H1 (cell line): ENCODE measurements at regions not wholly inside any gene's neighbourhood (a gene's known extent, or its start where the extent isn't known, plus 50 kb on each side); places are given as distances from the start of the nearest gene placed in this dataset.

Experiments used
- CTCF ChIA-PET: fragments of 300-600 bp; sonication (Branson Sonifier 250); formaldehyde crosslinking; loops from one replicate; lab custom pipeline; 2021; ENCODE audit not compliant: partially characterized antibody; lab: Charles Lee
- POLR2A ChIA-PET: fragments of 300-600 bp; sonication (Branson Sonifier 250); formaldehyde crosslinking; loops from one replicate; lab custom pipeline; 2021; ENCODE audit warnings: inconsistent platforms; ENCODE audit not compliant: partially characterized antibody; lab: Charles Lee
- DNase-seq, 2 experiments: peaks; one replicate each; pipeline versions ENCODE4 v3.0.0 to v3.0.0-alpha.2; 2010 to 2022; ENCODE audit warnings: low spot score in 2 of 2, low read depth in 1 of 2, mixed read lengths in 1 of 2
- FAIRE-seq: peaks from 2 replicates; lab custom pipeline; 2011; peaks lifted over from hg19 to GRCh38; lab: Jason Lieb, UNC
- H2AFZ ChIP-seq: 2 replicates; pipeline ENCODE4 v1.8.1; 2012; ENCODE audit warnings: low read length, inconsistent platforms
- H2AK5ac ChIP-seq: 2 replicates; pipeline ENCODE4 v1.6.1; 2013; ENCODE audit warnings: low read depth, low read length
- H2BK120ac ChIP-seq: replicated peaks from 2 replicates; pipeline ENCODE3; 2013; ENCODE audit warnings: low read depth, low read length, inconsistent platforms
- H2BK12ac ChIP-seq: 2 replicates; pipeline ENCODE4 v1.6.1; 2013; ENCODE audit warnings: low read depth, low read length
- H2BK15ac ChIP-seq: 2 replicates; pipeline ENCODE4 v1.6.1; 2013; ENCODE audit warnings: low read length
- H2BK20ac ChIP-seq: 2 replicates; pipeline ENCODE4 v1.6.1; 2013; ENCODE audit warnings: low read length
- H2BK5ac ChIP-seq: 2 replicates; pipeline ENCODE4 v1.6.1; 2013; ENCODE audit warnings: low read depth, low read length
- H3K14ac ChIP-seq: 2 replicates; pipeline ENCODE4 v1.6.1; 2013; ENCODE audit warnings: inconsistent platforms; ENCODE audit not compliant: insufficient read length
- H3K18ac ChIP-seq: 2 replicates; pipeline ENCODE4 v1.6.1; 2013; ENCODE audit warnings: low read length; ENCODE audit errors: extremely low read depth
- H3K23ac ChIP-seq: 2 replicates; pipeline ENCODE4 v1.6.1; 2013; ENCODE audit warnings: inconsistent platforms; ENCODE audit not compliant: insufficient read length
- H3K23me2 ChIP-seq: 2 replicates; pipeline ENCODE4 v1.6.1; 2013; ENCODE audit warnings: low read depth, low read length
- H3K27ac ChIP-seq: 2 replicates; pipeline ENCODE4 v1.6.1; 2011; ENCODE audit warnings: low read depth, low read length, inconsistent platforms
- H3K27me3 ChIP-seq, 4 experiments: replicated peaks in 1 of 4; 1 replicate in 1 of 4; 2 replicates in 3 of 4; pipeline versions ENCODE4 v1.6.1 to v1.8.1; 2011 to 2013; ENCODE audit warnings: low read length in 3 of 4, mild to moderate bottlenecking in 3 of 4, inconsistent platforms in 2 of 4, mixed read lengths in 2 of 4, moderate library complexity in 1 of 4; ENCODE audit not compliant: control insufficient read depth in 3 of 4, insufficient read depth in 3 of 4; ENCODE audit errors: extremely low read depth in 1 of 4
- H3K36me3 ChIP-seq, 4 experiments: 2 replicates each; pipeline versions ENCODE4 v1.6.1 to v1.8.1; 2011 to 2013; ENCODE audit warnings: mild to moderate bottlenecking in 4 of 4, low read length in 3 of 4, moderate library complexity in 2 of 4, control low read depth in 1 of 4, inconsistent platforms in 1 of 4; ENCODE audit not compliant: insufficient read depth in 4 of 4, control insufficient read depth in 2 of 4
- H3K4ac ChIP-seq: replicated peaks from 2 replicates; pipeline ENCODE3; 2013; ENCODE audit warnings: low read length, low read depth, mixed read lengths, inconsistent platforms; ENCODE audit not compliant: insufficient read length
- H3K4me1 ChIP-seq, 4 experiments: replicated peaks in 1 of 4; 1 replicate in 1 of 4; 2 replicates in 3 of 4; pipeline versions ENCODE4 v1.6.1 to v1.8.1; 2011 to 2013; ENCODE audit warnings: low read length in 3 of 4, inconsistent platforms in 2 of 4, mixed read lengths in 1 of 4; ENCODE audit not compliant: insufficient read depth in 4 of 4, control insufficient read depth in 3 of 4
- H3K4me2 ChIP-seq, 2 experiments: 2 replicates each; pipeline versions ENCODE4 v1.6.1 to v1.8.1; 2011 to 2013; ENCODE audit warnings: low read depth in 2 of 2, low read length in 2 of 2, control low read depth in 1 of 2, inconsistent platforms in 1 of 2, mild to moderate bottlenecking in 1 of 2; ENCODE audit not compliant: insufficient read depth in 1 of 2
- H3K4me3 ChIP-seq, 4 experiments: fragments of 200-600, 300-600 bp in 1 of 4; sonication (generic), shearing (Covaris generic), sonication (Bioruptor Twin) in 1 of 4; 2 replicates each; pipeline versions ENCODE4 v1.5.1 to v1.8.1; 2011 to 2016; ENCODE audit warnings: low read length in 4 of 4, low read depth in 3 of 4, control low read depth in 2 of 4, inconsistent platforms in 2 of 4, mild to moderate bottlenecking in 2 of 4, mixed read lengths in 1 of 4, moderate library complexity in 1 of 4; ENCODE audit not compliant: insufficient read depth in 2 of 4; ENCODE audit errors: extremely low read depth in 1 of 4
- H3K56ac ChIP-seq: replicated peaks from 2 replicates; pipeline ENCODE3; 2013; ENCODE audit warnings: low read depth, mild to moderate bottlenecking, mixed read lengths, low read length, inconsistent platforms; ENCODE audit not compliant: insufficient read length
- H3K79me1 ChIP-seq: 2 replicates; pipeline ENCODE4 v1.6.1; 2013; ENCODE audit warnings: low read depth, low read length, control low read depth
- H3K79me2 ChIP-seq, 2 experiments: 2 replicates each; pipeline versions ENCODE4 v1.6.1 to v1.8.1; 2012 to 2013; ENCODE audit warnings: low read length in 2 of 2, mild to moderate bottlenecking in 2 of 2, inconsistent platforms in 1 of 2; ENCODE audit not compliant: insufficient read depth in 2 of 2, control insufficient read depth in 1 of 2
- H3K9ac ChIP-seq, 4 experiments: replicated peaks in 1 of 4; 1 replicate in 1 of 4; 2 replicates in 3 of 4; pipeline versions ENCODE4 v1.6.1 to v1.8.1; 2011 to 2013; ENCODE audit warnings: low read depth in 3 of 4, low read length in 3 of 4, control low read depth in 2 of 4, mild to moderate bottlenecking in 2 of 4, moderate library complexity in 2 of 4, inconsistent platforms in 1 of 4; ENCODE audit errors: extremely low read depth in 1 of 4
- H3K9me3 ChIP-seq, 2 experiments: 2 replicates each; pipeline versions ENCODE4 v1.6.1 to v1.8.1; 2012 to 2013; ENCODE audit warnings: mild to moderate bottlenecking in 2 of 2, moderate library complexity in 2 of 2, control low read depth in 1 of 2, inconsistent platforms in 1 of 2, low read depth in 1 of 2, low read length in 1 of 2, mixed read lengths in 1 of 2; ENCODE audit not compliant: insufficient read depth in 2 of 2
- H4K20me1 ChIP-seq, 2 experiments: replicated peaks in 1 of 2; 2 replicates each; pipeline versions ENCODE3 to v1.8.1; 2011 to 2013; ENCODE audit warnings: inconsistent platforms in 2 of 2, low read length in 2 of 2, mild to moderate bottlenecking in 1 of 2; ENCODE audit not compliant: insufficient read depth in 2 of 2, control insufficient read depth in 1 of 2
- H4K5ac ChIP-seq: 2 replicates; pipeline ENCODE4 v1.6.1; 2013; ENCODE audit warnings: low read length, low read depth, mixed read lengths, inconsistent platforms; ENCODE audit not compliant: insufficient read length
- H4K8ac ChIP-seq: 2 replicates; pipeline ENCODE4 v1.8.0; 2013; ENCODE audit warnings: mild to moderate bottlenecking, moderate library complexity, low read length, inconsistent platforms; ENCODE audit not compliant: insufficient read depth; ENCODE audit errors: extremely low read depth
- H4K91ac ChIP-seq: replicated peaks from 2 replicates; pipeline ENCODE3; 2013; ENCODE audit warnings: low read length, mixed read lengths, inconsistent platforms; ENCODE audit not compliant: insufficient read length
- CHD1 ChIP-seq: IDR thresholded peaks from 2 replicates; pipeline ENCODE4 v1.6.1; 2012; ENCODE audit warnings: low read depth, low read length, improper control_type of control experiment
- NRF1 ChIP-seq: IDR thresholded peaks from 2 replicates; pipeline ENCODE4 v1.6.1; 2011; ENCODE audit warnings: mild to moderate bottlenecking, low read depth, low read length, improper control_type of control experiment
- TAF1 ChIP-seq: IDR thresholded peaks from 2 replicates; pipeline ENCODE4 v1.6.1; 2011; ENCODE audit warnings: mild to moderate bottlenecking, low read depth, low read length
- WGBS, 2 experiments: shearing (Covaris generic) in 1 of 2; methylation state at CpG; one replicate each; pipeline versions ENCODE4 v1.1.6 to v1.1.7; 2013 to 2015; ENCODE audit warnings: low lambda C conversion rate in 2 of 2, mixed read lengths in 2 of 2, inconsistent platforms in 1 of 2, low coverage in 1 of 2, missing lambda C conversion rate in 1 of 2; ENCODE audit not compliant: insufficient replicate concordance in 2 of 2, insufficient coverage in 1 of 2, insufficient read length in 1 of 2; ENCODE audit errors: extremely low coverage in 1 of 2, missing lambda C conversion rate in 1 of 2; 5-methylcytosine and 5-hydroxymethylcytosine counted together

DNA sequence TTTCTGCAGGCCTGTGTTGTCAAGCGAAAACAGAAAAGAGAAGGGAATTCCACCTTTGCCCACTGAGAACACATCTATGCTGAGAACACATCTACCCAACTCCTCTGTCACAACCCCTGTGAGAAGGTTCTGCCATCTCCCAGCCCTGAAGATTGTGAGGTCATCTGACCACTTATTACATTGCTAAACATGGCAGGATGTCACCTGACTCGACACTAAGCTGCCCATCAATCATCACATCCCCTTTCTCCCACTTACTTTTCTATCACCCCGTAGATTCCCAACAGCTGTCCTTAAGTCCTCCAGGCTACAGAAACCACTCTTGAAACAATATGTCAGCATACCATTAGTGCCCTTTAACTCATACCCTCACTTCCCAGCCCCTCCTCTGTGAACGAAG is 64.2 kb upstream of the PRSS3 start:
- no peak overlapping the region for H3K4ac ChIP-seq
- no peak overlapping the region for H3K27ac ChIP-seq
- H2AFZ ChIP-seq, result 0 out of 2 replicates have a peak overlapping the region, but pooled peaks have one; percentile 19
- no peaks in the 10 kb centered on the region for H3K36me3 ChIP-seq
- H3K14ac ChIP-seq, result no peak overlapping the region
- H3K56ac ChIP-seq, result no peak overlapping the region
- no peak overlapping the region for H3K4me2 ChIP-seq
- POLR2A ChIA-PET, result no interaction called here
- no peaks in the 10 kb centered on the region for H3K4me1 ChIP-seq
- no peak overlapping the region for H3K9ac ChIP-seq
- H4K91ac ChIP-seq, result no peak overlapping the region
- no peak overlapping the region for H2AK5ac ChIP-seq
- no peak overlapping the region for H2BK12ac ChIP-seq
- no peak overlapping the region for H2BK120ac ChIP-seq
- H2BK15ac ChIP-seq, result no peak overlapping the region
- no peak overlapping the region for H3K23ac ChIP-seq
- H2BK5ac ChIP-seq, result no peak overlapping the region
- CTCF ChIA-PET, result interaction anchor here (0.6 to 5.1 kb wide), 9 partner anchors 11 to 110 kb away, joined by 3 to 40 read pairs (median 4); no protein-coding TSS in a partner anchor
- H3K79me1 ChIP-seq, result no peaks in the 10 kb centered on the region
- H3K23me2 ChIP-seq, result peaks cover 3% of the 10 kb centered on the region; the same call in 1 of the 2 replicates
- no peaks in the 10 kb centered on the region for H3K79me2 ChIP-seq
- no peaks in the 10 kb centered on the region for H3K9me3 ChIP-seq
- no peak for DNase-seq
- H4K20me1 ChIP-seq, result no peaks in the 10 kb centered on the region
- H3K27me3 ChIP-seq, result no peaks in the 10 kb centered on the region
- no peak overlapping the region for H4K8ac ChIP-seq
- H2BK20ac ChIP-seq, result no peak overlapping the region
- no peak overlapping the region for H3K18ac ChIP-seq
- FAIRE-seq, result no peak
- H4K5ac ChIP-seq, result no peak overlapping the region
- no peak overlapping the region for H3K4me3 ChIP-seq
- 85% methylated on average over 4 of the region's 4 CpGs; no CpG with 5 or more reads in 1 of the 2 experiments for WGBS, 2 experiments
- TF ChIP-seq TAF1 (no peak), NRF1 (no peak), CHD1 (no peak)
